ENCODE measurements at regions not wholly inside any gene's neighbourhood (a gene's known extent, or its start where the extent isn't known, plus 50 kb on each side); places are given as distances from the start of the nearest gene placed in this dataset.
A peak's percentile ranks its signal among the peaks of the same experiment; 100 is the strongest.

- no peaks in the 10 kb centered on the region for H3K9me3 ChIP-seq (ENCODE audit: control insufficient read depth, low read length)
- ATAC-seq (ENCODE audit: low FRiP score): no peak
- H3K4me3 ChIP-seq (ENCODE audit: low read length in 2 of 2): no peak overlapping the region
- intact Hi-C loops (cut with DNase I): no loop called here
- no peak overlapping the region for H3K27ac ChIP-seq (ENCODE audit: low read depth in 1 of 2, low read length in 2 of 2)
- 85 to 90% methylated on average over 3 of the region's 3 CpGs for whole genome bisulfite sequencing, 2 donors
- no peaks in the 10 kb centered on the region for H3K4me1 ChIP-seq (ENCODE audit: control insufficient read depth in 1 of 2, insufficient read depth in 2 of 2, low read length in 2 of 2)
- no peaks in the 10 kb centered on the region for H3K36me3 ChIP-seq (ENCODE audit: control insufficient read depth in 1 of 2, insufficient read depth in 2 of 2, low read length in 1 of 2)
- no peaks in the 10 kb centered on the region for H3K27me3 ChIP-seq (ENCODE audit: control insufficient read depth in 1 of 2, insufficient read depth in 2 of 2, low read length in 1 of 2)
- no peak for DNase-seq
Observed at GRCh38 chr18:44546954-44547353, 133.7 kb upstream of the SETBP1 start.

- WGBS, 2 donors: 78% methylated on average over 7 of the region's 7 CpGs
Observed at GRCh38 chr18:44548291-44549221, 132.1 kb upstream of the SETBP1 start.

DNA sequence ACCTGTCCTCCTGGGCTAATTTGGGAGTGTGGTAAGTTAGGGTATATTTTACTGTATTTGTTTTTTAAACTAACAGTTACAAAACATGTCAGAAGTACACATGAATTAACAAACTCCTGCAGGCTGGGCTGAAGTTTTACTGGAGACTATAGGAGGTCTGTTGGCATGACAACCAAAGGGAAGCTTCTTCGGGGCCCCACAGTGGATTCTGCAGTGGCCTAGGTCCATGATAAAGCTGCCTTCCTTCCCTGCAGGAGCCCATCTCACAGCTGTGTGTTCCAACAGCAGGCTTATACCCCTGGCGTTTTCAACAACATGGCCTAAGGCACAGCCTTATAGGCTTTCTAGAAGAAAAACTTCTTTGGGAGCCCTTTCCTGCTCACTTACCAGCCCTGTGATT is 128.0 kb upstream of the SETBP1 start:
- 83 to 89% methylated on average over 2 of the region's 2 CpGs for WGBS, 2 donors

More at GRCh38 chr18:44548291-44549221, 132.1 kb upstream of the SETBP1 start:
- Histone ChIP-seq H3K4me3 (ENCODE audit: low read length in 2 of 2) (no peak overlapping the region), H3K9me3 (ENCODE audit: control insufficient read depth, low read length) (no peaks in the 10 kb centered on the region), H3K4me1 (ENCODE audit: control insufficient read depth in 1 of 2, insufficient read depth in 2 of 2, low read length in 2 of 2) (no peaks in the 10 kb centered on the region), H3K27me3 (ENCODE audit: control insufficient read depth in 1 of 2, insufficient read depth in 2 of 2, low read length in 1 of 2) (no peaks in the 10 kb centered on the region), H3K27ac (ENCODE audit: low read depth in 1 of 2, low read length in 2 of 2) (no peak overlapping the region), H3K36me3 (ENCODE audit: control insufficient read depth in 1 of 2, insufficient read depth in 2 of 2, low read length in 1 of 2) (no peaks in the 10 kb centered on the region)
- intact Hi-C loops (cut with DNase I): no loop called here
- DNase-seq (no peak), ATAC-seq (ENCODE audit: low FRiP score) (no peak)

DNA sequence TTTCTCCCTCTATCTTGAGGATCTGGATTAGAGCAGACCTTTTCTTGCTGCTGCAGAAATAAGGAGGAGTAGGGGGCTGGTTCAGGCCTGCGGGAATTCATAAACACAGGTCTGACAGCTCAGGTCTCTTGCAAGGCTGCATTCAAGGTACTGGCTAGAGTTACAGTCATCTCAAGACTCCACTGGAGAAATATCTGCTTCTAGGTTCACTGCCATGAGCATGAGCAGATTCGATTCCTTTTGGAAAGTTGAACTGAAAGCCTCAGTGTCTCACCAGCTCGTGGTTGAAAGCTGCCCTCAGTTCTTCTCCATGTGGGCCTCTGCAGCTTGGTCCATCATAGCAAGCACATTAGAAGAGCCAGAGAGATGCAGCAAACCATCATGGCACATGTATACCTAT is 124.4 kb upstream of the SETBP1 start:
- H3K9me3 ChIP-seq (ENCODE audit: control insufficient read depth, low read length): no peaks in the 10 kb centered on the region
- no peaks in the 10 kb centered on the region for H3K36me3 ChIP-seq (ENCODE audit: control insufficient read depth in 1 of 2, insufficient read depth in 2 of 2, low read length in 1 of 2)

More for the DNA sequence above, 128.0 kb upstream of the SETBP1 start:
- no peak for ATAC-seq (ENCODE audit: low FRiP score)
- intact Hi-C loops (cut with DNase I): no loop called here
- H3K36me3 ChIP-seq (ENCODE audit: control insufficient read depth in 1 of 2, insufficient read depth in 2 of 2, low read length in 1 of 2): no peaks in the 10 kb centered on the region
- H3K4me3 ChIP-seq (ENCODE audit: low read length in 2 of 2): no peak overlapping the region
- H3K27ac ChIP-seq (ENCODE audit: low read depth in 1 of 2, low read length in 2 of 2): no peak overlapping the region
- H3K27me3 ChIP-seq (ENCODE audit: control insufficient read depth in 1 of 2, insufficient read depth in 2 of 2, low read length in 1 of 2): no peaks in the 10 kb centered on the region
- H3K9me3 ChIP-seq (ENCODE audit: control insufficient read depth, low read length): no peaks in the 10 kb centered on the region
- H3K4me1 ChIP-seq (ENCODE audit: control insufficient read depth in 1 of 2, insufficient read depth in 2 of 2, low read length in 2 of 2): no peaks in the 10 kb centered on the region
- no peak for DNase-seq

DNA sequence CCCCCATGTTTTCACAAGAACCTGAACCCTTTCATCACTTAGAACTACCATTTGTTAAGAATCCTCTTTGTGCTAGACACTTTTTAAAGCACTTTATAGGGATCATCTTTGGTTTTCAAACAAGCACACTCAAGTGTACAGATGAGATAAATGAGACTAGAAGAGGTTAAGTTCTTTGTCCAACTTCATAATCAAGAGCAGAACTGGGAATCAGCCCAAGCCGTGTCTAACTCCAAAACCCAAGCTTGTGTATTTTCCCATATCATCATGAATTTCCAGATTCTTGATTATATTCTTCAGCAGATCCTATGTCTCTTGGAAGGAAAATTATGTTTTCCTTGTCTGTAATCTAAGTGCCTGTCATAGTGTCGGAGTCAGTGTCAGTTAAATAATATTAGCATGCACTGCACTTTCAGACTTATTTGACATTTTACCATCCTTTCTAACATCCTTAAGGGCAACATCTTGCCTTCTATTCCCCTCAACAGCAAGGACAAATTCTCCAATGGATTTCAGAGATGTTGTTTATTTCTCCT is 123.0 kb upstream of the SETBP1 start:
- Histone ChIP-seq H3K27me3 (ENCODE audit: control insufficient read depth in 1 of 2, insufficient read depth in 2 of 2, low read length in 1 of 2) (no peaks in the 10 kb centered on the region), H3K4me1 (ENCODE audit: control insufficient read depth in 1 of 2, insufficient read depth in 2 of 2, low read length in 2 of 2) (no peaks in the 10 kb centered on the region), H3K4me3 (ENCODE audit: low read length in 2 of 2) (no peak overlapping the region), H3K9me3 (ENCODE audit: control insufficient read depth, low read length) (no peaks in the 10 kb centered on the region), H3K27ac (ENCODE audit: low read depth in 1 of 2, low read length in 2 of 2) (no peak overlapping the region), H3K36me3 (ENCODE audit: control insufficient read depth in 1 of 2, insufficient read depth in 2 of 2, low read length in 1 of 2) (no peaks in the 10 kb centered on the region)
- ATAC-seq (ENCODE audit: low FRiP score) (no peak), DNase-seq (no peak)
- intact Hi-C loops (cut with DNase I): no loop called here
- WGBS, 2 donors: 11 to 21% methylated on average over 2 of the region's 2 CpGs

More for the DNA sequence above, 124.4 kb upstream of the SETBP1 start:
- intact Hi-C loops (cut with DNase I): no loop called here
- Histone ChIP-seq H3K27me3 (ENCODE audit: control insufficient read depth in 1 of 2, insufficient read depth in 2 of 2, low read length in 1 of 2) (no peaks in the 10 kb centered on the region), H3K4me1 (ENCODE audit: control insufficient read depth in 1 of 2, insufficient read depth in 2 of 2, low read length in 2 of 2) (no peaks in the 10 kb centered on the region), H3K4me3 (ENCODE audit: low read length in 2 of 2) (no peak overlapping the region), H3K27ac (ENCODE audit: low read depth in 1 of 2, low read length in 2 of 2) (no peak overlapping the region)
- ATAC-seq (ENCODE audit: low FRiP score) (no peak), DNase-seq (no peak)
- WGBS, 2 donors: 58 to 75% methylated on average over 3 of the region's 3 CpGs

- 81 to 82% methylated on average over 1 of the region's 1 CpG for WGBS, 2 donors
- DNase-seq (no peak), ATAC-seq (ENCODE audit: low FRiP score) (no peak)
- intact Hi-C loops (cut with DNase I): no loop called here
- no peak overlapping the region for H3K4me3 ChIP-seq (ENCODE audit: low read length in 2 of 2)
- no peaks in the 10 kb centered on the region for H3K9me3 ChIP-seq (ENCODE audit: control insufficient read depth, low read length)
- no peak overlapping the region for H3K27ac ChIP-seq (ENCODE audit: low read depth in 1 of 2, low read length in 2 of 2)
- no peaks in the 10 kb centered on the region for H3K27me3 ChIP-seq (ENCODE audit: control insufficient read depth in 1 of 2, insufficient read depth in 2 of 2, low read length in 1 of 2)
- no peaks in the 10 kb centered on the region for H3K36me3 ChIP-seq (ENCODE audit: control insufficient read depth in 1 of 2, insufficient read depth in 2 of 2, low read length in 1 of 2)
- no peaks in the 10 kb centered on the region for H3K4me1 ChIP-seq (ENCODE audit: control insufficient read depth in 1 of 2, insufficient read depth in 2 of 2, low read length in 2 of 2)
Observed at GRCh38 chr18:44558767-44559166, 121.9 kb upstream of the SETBP1 start.

DNA sequence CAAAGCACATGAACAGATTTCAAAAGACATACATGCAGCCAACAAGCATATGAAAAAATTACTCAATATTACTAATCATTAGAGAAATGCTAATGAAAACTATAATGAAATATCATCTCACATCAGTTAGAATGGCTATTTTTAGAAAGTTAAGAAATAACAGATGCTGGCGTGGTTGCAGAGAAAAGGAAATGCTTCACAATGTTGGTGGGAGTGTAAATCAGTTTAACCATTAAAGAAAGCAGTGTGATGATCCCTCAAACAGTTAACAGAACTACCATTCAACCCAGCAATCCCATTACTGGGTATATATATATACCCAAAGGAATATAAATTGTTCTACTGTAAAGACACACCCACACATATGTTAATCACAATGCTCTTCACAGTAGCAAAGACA is 117.7 kb upstream of the SETBP1 start:
- no peak for ATAC-seq (ENCODE audit: low FRiP score)
- Histone ChIP-seq H3K27me3 (ENCODE audit: control insufficient read depth in 1 of 2, insufficient read depth in 2 of 2, low read length in 1 of 2) (no peaks in the 10 kb centered on the region), H3K4me3 (ENCODE audit: low read length in 2 of 2) (no peak overlapping the region), H3K36me3 (ENCODE audit: control insufficient read depth in 1 of 2, insufficient read depth in 2 of 2, low read length in 1 of 2) (no peaks in the 10 kb centered on the region), H3K4me1 (ENCODE audit: control insufficient read depth in 1 of 2, insufficient read depth in 2 of 2, low read length in 2 of 2) (no peaks in the 10 kb centered on the region), H3K9me3 (ENCODE audit: control insufficient read depth, low read length) (no peaks in the 10 kb centered on the region), H3K27ac (ENCODE audit: low read depth in 1 of 2, low read length in 2 of 2) (no peak overlapping the region)
- WGBS, 2 donors: 65 to 66% methylated on average over 1 of the region's 1 CpG
- no peak for DNase-seq
- intact Hi-C loops (cut with DNase I): no loop called here

DNA sequence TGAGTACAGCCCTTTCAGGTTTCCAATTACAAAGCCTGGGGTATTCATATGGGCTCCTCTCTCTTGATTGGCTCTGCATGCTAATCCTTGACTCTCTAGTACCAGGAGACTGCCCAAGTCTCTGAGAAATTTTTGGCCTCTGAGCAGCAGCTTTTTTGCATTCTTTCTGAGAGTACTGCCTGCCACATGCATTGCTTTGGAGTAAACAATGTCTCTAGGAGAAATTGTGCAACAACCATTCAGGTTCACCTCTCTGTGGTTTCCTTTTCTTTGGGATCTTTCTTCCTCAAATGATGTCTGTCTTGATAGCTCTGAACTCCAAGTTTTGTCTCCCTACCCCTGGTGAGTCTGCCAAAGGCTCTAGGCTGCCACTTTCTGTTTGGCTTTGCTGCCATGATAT is 115.8 kb upstream of the SETBP1 start:
- intact Hi-C loops (cut with DNase I): no loop called here
- Histone ChIP-seq H3K27ac (ENCODE audit: low read depth in 1 of 2, low read length in 2 of 2) (peak overlapping the region in 1 of 2 donors; percentile 59), H3K36me3 (ENCODE audit: control insufficient read depth in 1 of 2, insufficient read depth in 2 of 2, low read length in 1 of 2) (no peaks in the 10 kb centered on the region), H3K27me3 (ENCODE audit: control insufficient read depth in 1 of 2, insufficient read depth in 2 of 2, low read length in 1 of 2) (no peaks in the 10 kb centered on the region), H3K4me1 (ENCODE audit: control insufficient read depth in 1 of 2, insufficient read depth in 2 of 2, low read length in 2 of 2) (peaks cover 2 to 6% of the 10 kb centered on the region in 2 donors), H3K4me3 (ENCODE audit: low read length in 2 of 2) (no peak overlapping the region), H3K9me3 (ENCODE audit: control insufficient read depth, low read length) (no peaks in the 10 kb centered on the region)
- no peak for DNase-seq
- ATAC-seq (ENCODE audit: low FRiP score): no peak

- 51 to 55% methylated on average over 2 of the region's 2 CpGs for WGBS, 2 donors
- Histone ChIP-seq H3K27ac (ENCODE audit: low read depth in 1 of 2, low read length in 2 of 2) (no peak overlapping the region), H3K9me3 (ENCODE audit: control insufficient read depth, low read length) (peaks cover 1% of the 10 kb centered on the region), H3K36me3 (ENCODE audit: control insufficient read depth in 1 of 2, insufficient read depth in 2 of 2, low read length in 1 of 2) (no peaks in the 10 kb centered on the region), H3K4me1 (ENCODE audit: control insufficient read depth in 1 of 2, insufficient read depth in 2 of 2, low read length in 2 of 2) (peaks cover 2 to 6% of the 10 kb centered on the region in 2 donors), H3K4me3 (ENCODE audit: low read length in 2 of 2) (no peak overlapping the region), H3K27me3 (ENCODE audit: control insufficient read depth in 1 of 2, insufficient read depth in 2 of 2, low read length in 1 of 2) (no peaks in the 10 kb centered on the region)
- ATAC-seq (ENCODE audit: low FRiP score) (no peak), DNase-seq (no peak)
- intact Hi-C loops (cut with DNase I): no loop called here
Observed at GRCh38 chr18:44568342-44568741, 112.3 kb upstream of the SETBP1 start.

Data from aorta (tissue), 5 donors.